ENCODE measurements at regions not wholly inside any gene's neighbourhood (a gene's known extent, or its start where the extent isn't known, plus 50 kb on each side); places are given as distances from the start of the nearest gene placed in this dataset.

DNA sequence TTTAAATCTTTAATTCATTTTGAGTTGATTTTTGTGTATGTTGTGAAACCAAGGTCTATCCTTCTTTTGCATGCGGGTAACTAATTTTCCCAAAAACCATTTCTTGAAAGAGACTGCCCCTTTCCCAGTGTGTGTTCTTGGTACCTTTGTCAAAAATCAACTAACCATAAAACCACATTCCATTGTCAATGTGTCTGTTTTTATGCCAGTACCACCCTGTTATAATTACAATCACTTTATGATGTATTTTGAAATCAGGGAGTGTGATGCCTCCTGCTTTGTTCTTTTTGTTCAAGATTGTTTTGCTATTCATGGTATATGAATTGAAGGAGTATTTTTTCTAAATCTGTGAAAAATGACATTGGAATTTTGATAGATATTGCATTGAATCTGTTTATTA, 689.6 kb downstream of the TSN start:
- no peak for DNase-seq

DNA sequence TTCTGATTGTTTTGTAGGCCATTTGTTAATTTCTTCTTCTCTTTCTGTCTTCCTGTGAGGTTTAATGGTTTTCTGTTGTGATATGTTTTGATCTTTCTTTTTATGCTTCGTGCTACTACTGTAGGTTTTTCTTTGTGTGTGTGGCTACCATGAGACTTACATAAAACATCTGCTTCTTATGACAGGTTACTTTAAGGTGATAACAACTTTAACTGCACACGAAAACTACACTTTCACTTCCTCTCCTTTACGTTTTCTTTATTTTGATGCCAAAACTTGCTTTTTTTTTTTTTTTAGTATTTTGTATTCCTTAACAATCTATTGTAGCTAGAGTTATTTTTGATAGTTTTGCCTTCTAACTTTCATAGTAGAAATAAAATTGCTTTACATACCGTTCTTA, 691.3 kb downstream of the TSN start:
- DNase-seq, result peak; percentile 4

DNA sequence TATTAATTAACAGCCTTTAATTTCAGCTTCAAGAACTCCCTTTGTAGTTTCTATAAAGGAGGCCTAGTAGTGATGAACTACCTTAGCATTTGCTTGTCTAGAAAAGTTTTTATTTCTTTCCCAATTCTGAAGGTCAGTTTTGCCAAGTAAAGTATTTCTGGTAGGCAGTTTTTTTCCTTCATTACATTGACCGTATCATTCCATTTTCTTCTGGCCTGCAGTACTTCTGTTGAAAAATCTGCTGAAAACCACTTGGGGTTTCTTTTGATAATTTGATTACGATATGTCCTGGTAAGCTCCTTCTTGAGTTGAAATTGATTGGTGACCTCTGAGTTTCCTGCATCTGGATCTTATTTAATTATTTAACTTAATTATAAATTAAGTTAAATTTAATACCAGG, 691.8 kb downstream of the TSN start:
- DNase-seq, result no peak

DNA sequence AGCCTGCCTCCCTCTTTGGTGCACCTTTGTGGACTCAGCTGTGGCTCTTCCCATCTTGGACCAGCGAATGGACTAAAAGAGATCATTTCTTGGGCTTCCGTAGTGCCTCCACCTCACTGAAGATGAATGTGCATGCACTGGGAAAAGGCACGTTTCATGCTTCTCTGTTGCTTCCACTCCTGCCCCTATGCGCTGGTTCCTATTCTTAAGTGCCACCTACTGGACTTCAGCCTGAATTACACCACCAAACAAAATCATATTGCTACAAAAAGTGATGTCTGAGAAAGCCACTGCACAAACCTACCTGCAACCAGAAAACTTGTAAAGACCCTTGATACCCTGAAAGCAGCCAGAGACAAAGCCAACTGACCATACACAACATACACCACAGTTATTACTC, 695.6 kb downstream of the TSN start:
- peak; percentile 37 for DNase-seq

DNA sequence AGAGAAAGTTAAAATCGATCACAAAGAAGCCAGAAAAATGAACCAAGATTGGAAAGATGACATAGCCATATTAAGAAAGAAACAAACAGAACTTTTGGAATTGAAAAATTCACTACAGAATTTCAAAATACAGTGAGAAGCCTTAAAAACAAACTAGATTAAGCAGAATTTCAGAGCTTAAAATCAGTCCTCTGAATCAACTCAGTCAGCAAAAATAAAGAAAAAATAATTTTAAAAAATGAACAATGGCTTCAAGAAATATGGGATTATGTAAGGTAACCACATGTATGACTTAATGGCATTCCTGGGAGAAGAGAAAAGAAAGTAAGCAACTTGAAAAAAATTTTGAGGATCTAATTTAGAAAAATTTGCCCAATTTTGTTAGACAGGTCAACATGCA, 696.2 kb downstream of the TSN start:
- no peak for DNase-seq

DNA sequence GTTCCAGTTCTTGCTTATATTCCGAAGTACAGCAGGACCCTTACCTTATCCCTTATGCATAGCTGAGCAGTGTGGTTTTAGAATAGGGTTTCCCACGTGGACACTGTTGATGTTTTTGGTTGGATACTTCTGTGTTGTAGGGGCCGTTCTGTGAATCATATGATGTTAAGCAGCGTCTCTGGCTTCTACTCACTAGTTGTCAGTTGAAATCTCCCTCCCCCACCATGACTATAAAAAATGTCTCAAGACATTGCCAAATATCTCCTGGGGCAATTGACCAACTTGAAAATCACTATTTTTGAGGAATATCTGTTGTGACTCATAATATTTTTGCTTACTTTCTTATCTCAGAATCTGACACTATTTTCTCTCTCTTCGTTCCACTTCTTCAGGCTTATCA, 713.7 kb downstream of the TSN start:
- DNase-seq, result no peak

DNA sequence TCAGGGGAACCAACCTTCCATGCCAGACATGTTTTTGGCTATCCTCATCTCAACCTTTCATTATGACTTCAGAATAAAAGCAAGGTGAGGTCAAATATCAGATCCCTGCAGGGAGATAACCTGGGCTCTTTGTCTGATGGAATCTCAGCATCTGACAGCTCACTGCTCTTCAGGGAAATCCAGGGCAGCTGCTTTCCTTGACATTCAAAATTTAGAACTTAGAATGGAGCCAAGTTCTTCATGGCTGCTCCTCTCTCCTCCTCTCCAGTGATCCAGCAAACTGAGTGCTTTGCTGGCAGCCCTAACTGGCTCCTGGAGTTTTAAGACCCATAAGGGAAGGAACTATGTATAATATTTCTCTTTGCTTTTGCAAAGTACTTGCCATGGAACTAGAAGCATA, 716.3 kb downstream of the TSN start:
- DNase-seq, result no peak

DNA sequence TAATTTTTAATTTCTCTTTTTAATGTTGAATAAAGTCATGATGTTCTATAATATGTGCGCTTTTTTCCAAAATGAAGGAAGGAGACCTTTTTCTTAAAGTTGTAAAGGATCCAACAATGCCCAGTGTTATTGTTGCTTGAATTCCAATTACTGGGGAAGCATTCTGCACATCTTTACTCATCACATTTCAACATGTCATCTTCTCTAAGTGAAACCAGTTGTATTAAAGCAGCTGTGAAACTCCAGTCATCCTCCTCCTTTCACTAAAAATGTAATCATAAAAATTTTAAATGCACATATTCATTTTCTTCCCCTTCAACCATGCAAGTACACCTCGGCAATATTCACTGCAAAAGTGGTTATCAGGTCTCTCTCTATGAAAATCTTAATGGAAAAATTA, 722.7 kb downstream of the TSN start:
- DNase-seq, result no peak

DNA sequence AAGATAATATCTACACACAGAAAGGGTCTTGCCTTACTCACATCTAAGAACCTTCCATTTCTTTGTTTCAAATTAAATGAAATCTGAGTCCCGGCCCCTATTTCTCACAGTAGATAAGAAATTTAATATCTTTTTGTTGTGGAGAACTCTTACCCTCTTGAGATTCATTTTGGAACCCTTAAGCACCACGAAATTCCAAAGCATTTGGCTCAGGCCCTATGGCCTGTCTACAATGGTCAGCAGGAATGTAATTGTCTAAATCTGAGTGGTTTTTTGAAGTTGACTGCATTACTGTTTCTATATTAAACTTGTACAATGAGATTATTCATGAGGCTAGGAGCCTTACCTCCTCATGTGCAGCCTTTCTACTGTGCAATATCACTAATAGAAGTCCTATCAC, 723.3 kb downstream of the TSN start:
- no peak for DNase-seq

DNA sequence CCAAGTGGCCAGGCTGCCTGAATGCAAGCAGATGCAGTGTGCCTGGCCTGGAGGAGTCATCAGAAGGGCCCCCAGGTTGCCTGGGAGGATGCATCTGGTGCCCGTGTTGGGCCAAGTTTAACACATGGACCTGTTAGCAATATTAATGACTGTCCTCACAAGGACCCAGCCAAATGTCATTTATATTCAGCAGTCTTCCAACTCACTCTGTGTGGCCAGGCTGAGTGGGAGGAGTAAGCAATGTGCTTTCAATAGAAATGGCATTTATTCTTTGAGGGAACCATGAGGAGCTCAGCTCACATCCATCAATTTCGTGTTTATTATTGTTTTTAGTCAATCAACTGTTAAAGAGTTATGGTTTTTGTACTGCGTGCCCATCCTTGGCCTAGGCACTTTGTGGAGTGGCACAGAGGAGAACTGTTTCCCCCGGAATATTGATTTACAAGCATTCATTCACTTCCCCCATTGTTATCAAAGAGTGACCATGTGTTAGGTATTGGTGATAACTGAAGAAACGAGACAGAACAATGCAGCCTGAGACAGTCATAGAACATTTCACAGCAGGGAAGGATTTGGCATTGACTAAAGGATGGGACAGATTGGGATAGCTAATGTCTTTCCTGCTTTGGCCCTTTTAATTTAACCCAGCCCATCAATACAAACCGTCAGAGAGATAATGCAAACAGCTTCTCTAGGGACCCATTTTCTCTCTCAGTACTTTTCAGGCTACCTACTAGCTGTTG, 725.2 kb downstream of the TSN start:
- no peak for DNase-seq

DNA sequence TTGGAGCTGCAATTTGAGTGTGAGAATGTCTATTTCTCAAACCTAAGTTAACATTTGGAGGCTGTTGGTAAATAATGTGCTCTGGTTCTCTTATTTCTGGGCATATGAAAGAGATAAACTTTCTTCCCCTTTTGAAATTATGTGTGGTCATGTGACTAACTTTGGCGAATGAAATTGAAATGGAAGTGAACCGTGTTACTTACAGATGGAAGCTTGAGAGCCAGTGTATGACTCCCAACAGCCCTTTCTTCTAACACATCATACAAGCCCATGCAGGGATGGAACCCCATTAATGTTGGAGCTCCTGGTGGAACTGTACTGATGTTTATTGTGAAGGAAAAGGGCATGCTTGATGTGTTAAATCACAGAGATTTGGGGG, 725.8 kb downstream of the TSN start:
- no peak for DNase-seq

DNA sequence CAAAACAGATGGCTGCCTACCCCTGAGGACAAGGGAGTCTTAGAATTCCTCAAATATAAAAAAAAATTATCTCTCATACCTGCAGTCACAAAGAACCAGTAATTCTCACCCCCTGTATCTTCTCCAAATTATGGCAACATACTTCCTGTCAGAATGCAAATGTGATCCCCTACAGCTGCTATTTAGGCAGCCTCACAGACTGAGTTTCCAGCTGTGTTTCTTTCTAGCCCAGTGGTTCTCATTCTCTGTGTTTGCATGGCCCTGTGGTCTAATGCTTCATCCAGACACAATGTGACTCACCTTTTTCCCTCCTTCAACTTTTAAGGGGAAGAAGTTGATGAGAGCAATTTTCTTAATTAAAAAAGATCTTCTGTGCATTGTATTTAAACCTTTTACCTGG, 726.3 kb downstream of the TSN start:
- no peak for DNase-seq

DNA sequence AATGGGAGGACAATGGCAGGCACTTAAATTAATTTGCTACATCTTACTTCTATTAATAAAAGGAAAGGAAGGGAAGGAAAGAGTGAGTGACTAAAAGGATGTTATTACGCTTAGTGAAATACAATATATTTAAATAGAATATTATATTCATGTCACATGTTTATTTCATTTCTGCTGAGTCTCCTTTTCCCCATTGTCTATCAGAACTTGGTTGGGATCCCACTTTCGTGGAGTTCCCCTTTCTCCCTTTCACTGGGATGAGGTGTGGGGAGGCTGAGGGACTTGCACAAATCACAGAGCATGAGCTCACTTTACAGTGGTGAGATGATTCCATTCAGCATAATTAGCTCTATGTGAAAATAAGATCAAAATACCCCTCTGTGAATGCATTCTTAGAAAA, 730.6 kb downstream of the TSN start:
- no peak for DNase-seq

DNA sequence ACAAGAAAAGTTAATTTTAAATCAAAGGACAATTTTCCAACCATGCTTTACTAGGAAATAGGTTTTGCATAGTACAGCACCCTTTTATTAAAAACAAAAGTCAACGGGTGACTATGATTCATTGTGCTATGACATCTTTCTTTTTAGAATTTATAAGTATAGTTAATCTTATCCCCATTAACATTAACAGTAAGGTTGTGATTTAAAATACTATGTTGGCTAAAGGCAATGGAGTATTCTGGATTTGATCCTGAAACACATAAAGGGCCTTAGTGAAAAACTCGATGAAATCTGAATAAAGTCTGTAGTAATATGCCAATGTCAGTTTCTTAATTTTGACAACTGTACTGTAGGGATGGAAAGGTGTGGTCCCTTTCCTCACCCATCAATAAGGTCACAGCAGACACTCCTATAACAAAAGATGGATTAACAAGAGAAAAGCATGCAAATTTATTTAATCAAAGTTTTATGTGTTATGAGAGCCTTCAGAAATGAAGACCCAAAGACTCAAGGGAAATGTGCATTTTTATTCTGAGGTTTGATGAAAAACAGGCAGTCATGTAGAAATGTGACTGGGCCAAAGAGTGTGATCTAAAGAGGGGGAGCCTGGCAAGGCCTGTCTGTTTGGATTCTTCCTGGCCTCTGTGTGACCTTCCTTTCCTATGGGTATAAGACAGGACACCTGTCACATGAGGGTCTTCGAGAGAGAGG, 731.4 kb downstream of the TSN start:
- no peak for DNase-seq

DNA sequence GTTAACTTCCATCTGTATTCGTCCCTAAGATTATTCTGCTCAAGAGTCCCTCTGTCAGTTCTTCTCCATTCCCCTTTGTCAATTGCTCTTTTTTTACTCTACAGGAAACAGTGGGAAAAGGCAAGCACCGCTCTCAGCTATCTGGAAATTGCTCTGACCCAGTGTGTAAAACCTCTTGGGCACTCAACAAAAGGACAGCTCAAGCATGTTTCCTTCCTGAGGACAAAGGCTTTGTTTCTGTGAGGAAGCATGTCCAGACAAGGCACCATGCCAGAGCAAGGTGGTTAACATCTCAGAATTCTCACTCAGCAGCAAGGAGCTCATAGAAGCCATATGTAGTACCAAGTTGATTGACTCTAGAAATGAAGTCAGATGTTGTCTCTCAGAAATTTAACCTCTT, 735.6 kb downstream of the TSN start:
- DNase-seq, result no peak

DNA sequence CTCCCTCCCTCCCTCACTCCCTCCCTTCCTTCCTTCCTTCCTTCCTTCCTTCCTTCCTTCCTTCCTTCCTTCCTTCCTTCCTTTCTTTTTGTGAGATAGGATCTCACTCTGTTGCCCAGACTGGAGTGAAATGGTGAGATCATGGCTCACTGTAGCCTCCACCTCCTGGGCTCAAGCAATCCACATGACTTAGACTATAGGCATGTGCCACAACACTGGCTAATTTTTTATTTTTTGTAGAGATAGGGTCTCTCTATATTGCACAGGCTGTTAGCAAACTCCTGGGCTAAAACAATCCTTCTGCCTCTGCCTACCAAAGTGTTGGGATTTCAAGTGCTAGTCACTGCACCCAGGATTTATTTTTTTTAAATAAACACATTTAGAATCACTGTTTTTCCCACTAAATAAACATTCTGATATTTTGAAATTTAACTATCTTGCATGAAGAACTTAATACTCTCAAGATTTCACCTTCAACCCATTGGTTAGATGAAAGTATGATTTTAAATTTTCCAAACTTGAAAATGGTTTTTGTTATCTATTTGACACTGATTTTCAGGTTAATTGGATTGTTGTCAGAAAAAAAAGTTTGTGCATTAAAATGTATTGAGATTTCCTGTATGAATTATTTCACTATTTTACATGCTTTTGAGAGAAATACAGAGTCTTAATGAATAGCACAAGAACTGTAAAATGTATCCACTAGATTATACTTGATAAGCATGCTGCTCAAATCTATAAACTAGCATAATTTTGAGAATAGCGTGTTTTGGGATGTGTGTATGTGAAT, 745.1 kb downstream of the TSN start:
- no peak for DNase-seq

DNA sequence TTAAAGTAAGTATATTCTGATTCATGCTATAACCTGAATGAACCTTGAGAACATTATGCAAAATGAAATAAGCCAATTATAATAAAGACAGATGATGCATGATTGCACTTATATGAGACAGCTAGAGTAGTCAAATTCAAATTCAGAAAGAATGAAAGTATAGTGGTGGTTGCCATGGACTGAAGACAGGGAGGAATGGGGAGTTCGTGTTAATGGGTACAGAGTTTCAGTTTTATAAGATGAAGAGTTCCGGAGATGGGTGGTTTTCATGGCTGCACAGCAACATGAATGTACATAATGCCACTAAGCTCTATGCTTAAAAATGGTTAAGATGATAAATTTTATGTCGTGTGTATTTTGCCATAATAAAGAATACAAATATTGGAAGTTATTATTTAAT, 751.2 kb downstream of the TSN start:
- DNase-seq, result no peak

DNA sequence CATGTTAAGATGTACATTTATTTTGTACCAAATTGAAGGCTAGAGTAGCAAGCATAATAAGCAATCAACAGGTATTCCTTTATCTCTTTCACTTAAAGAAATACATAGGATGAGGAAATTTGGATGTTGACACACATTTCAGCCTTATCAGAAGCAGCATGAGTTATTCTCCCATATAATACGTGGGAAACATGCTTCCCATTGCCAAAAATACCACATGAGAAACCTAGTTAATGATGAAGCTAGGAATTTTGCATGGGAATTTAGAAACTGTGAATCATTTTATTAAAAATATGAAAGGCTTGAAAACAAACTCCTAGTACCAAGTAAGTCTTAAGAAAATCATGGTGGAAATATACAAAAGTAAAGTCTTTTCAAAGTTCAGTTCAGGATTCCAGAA, 751.8 kb downstream of the TSN start:
- DNase-seq, result no peak

DNA sequence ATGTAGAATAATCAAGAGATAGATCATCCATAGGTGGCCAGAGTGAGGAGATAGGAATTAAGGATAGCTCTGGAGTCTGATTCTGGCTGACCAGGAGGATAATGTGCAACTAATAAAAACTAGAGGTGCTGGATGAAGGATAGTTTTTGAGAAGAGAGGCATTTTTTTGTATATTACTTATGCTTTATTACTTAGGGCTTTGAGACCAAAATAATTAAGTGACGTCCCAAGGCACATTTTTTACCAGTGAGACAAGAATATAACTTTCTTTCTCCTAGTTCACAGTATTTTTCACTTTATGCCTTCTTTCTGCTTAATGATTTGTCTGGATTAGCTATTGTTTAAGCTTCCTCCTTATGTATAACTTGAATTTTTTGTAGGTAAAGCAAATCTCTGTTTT, 756.6 kb downstream of the TSN start:
- no peak for DNase-seq

DNA sequence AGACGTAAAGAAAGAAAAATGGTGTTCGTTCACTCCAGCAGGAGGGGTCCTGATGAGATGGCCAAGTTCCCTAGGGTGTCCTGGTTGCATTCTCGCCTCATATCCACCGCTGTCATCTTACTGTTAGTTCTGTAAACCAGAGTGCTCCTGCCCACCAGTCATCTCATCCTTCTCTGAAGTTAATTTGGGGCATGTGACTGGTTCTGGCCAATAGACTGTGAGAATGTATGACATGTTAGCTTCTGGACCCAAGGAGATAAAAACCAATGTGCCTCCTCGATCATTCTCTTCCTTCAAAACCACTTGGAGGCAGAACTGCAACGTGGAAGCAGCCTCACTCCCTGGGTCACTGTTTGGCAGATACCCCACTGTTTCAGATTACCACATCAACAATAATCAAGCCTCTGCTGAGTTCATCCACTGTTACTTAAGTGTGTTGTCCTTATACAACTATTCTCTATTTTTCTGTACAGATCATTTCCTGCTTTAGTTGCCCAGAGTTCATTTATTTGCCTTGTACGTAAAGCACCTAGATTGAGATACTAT, 759.1 kb downstream of the TSN start:
- DNase-seq, result no peak

DNA sequence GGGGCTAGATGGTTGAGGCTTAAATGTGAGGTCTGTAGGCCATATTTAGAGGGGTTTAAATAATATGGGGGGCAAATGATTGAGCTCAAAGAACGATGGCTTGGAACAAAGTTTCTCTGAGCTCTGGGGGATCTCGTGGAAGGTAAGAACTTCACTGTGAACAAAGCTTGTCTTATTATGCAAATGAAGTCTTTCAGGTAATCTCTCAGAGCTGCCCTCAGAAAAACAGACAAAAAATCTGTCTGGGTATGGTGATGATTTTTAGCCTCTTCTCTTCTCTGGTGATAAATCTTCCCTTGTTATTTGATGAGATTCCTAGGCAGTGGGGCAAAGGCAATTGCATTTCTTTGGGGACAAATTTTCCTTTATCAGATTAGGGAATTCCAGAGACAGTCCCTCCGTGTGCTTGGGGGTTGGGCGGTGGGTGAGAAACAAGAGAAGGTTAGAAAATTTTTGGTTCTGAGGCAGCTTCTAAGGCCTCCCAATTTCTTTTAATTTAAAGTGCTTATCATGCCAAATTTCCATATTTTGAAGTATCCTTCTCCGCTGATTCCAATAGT, 760.4 kb downstream of the TSN start:
- DNase-seq, result no peak

DNA sequence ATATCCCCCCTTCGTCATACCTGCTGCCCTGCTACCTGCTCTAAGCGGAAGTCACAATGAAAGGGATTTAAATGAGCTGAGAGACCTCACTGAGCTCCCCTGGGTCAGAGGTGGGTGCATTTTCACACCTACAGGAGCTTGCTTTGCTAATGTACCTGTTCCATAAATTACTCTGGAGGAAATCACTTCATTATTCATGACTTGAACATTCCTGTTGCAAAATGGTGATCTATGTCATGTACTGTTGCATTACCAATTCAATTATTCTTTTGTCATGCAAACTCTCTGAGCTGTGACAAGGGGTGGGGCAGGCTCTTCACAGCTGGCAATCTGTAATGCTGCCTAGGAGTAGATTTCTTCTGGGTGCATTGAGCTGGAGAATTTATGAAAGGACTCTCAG, 761.3 kb downstream of the TSN start:
- DNase-seq, result no peak

DNA sequence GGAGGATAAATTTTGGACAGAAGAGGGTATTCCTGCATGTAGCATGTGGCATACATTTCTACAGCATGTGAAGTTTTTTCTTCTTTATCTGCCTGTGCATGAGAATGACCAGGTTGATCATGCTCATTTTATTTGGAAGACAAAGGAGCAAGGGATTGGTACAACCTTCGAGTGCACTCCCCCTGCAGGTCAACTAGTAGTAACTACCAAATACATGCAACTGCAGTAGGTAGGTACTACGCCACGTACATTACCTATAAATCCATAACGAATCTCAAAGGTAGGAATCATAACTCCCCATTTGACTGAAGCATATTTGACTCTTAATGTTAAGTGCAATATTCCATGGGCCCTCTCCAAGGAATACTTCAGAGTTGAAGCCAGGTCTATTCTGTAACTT, 763.9 kb downstream of the TSN start:
- DNase-seq, result peak; percentile 37

Data from RPMI8226 (cell line).